ENCODE measurements at regions not wholly inside any gene's neighbourhood (a gene's known extent, or its start where the extent isn't known, plus 50 kb on each side); places are given as distances from the start of the nearest gene placed in this dataset.

DNA sequence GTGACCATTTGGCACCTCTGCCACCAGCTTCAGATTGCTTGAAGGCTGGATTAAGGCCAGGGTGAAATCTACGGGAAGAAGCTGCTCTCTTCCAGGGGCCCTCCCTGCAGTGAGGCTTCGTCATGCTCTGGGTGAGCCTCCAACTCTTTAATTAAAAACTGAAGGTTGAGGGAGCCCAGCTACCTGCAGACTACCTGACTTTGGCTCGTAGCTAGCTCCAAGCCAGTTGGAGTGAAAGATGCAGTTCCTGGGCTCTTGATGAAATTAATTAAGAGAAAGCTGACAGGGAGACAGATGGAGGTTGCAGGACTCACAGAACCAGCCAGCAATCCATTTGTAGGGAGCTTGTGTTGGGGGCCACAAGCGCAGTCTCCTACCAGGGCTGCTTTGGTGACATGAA, 168.5 kb upstream of the SFSWAP start:
- TF ChIP-seq, protein P1, sequence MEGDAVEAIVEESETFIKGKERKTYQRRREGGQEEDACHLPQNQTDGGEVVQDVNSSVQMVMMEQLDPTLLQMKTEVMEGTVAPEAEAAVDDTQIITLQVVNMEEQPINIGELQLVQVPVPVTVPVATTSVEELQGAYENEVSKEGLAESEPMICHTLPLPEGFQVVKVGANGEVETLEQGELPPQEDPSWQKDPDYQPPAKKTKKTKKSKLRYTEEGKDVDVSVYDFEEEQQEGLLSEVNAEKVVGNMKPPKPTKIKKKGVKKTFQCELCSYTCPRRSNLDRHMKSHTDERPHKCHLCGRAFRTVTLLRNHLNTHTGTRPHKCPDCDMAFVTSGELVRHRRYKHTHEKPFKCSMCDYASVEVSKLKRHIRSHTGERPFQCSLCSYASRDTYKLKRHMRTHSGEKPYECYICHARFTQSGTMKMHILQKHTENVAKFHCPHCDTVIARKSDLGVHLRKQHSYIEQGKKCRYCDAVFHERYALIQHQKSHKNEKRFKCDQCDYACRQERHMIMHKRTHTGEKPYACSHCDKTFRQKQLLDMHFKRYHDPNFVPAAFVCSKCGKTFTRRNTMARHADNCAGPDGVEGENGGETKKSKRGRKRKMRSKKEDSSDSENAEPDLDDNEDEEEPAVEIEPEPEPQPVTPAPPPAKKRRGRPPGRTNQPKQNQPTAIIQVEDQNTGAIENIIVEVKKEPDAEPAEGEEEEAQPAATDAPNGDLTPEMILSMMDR (IDR thresholded peaks at IDR 0.05; ENCODE audit: borderline replicate concordance, control extremely low read depth, extremely low read depth, insufficient read depth, missing control alignments): no peak
- in situ Hi-C loops (cut with MboI; ENCODE audit: low sequenced_read_pairs, unreplicated experiment): no loop called here
- DNase-seq (ENCODE audit: low spot score): peak; percentile 2

GRCh38 chr12:131543040-131543439, 167.8 kb upstream of the SFSWAP start:
- no peak for DNase-seq (ENCODE audit: low spot score)
- TF ChIP-seq, protein P1 (IDR thresholded peaks at IDR 0.05; ENCODE audit: borderline replicate concordance, control extremely low read depth, extremely low read depth, insufficient read depth, missing control alignments): no peak
- in situ Hi-C loops (cut with MboI; ENCODE audit: low sequenced_read_pairs, unreplicated experiment): no loop called here

DNA sequence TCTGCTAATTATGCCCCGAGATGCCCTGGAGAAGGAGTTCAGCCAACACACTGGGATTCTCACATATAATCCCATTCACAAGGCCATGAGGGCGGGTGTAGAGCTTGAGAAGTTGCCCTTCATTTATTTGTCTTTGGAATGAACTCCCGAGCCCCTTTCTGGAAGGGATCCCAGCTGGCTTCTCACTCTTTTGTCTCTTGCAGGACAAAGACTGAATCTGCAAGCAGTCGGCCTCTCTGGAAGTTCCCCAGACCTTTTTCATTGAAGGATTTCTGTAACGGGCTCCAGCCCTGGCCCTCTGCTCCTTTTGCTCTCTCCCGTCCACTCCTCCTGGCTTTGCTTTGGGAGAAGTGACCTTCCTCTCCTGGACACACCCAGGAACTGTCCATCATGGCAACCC, 163.3 kb upstream of the SFSWAP start:
- TF ChIP-seq, protein P1 (IDR thresholded peaks at IDR 0.05; ENCODE audit: borderline replicate concordance, control extremely low read depth, extremely low read depth, insufficient read depth, missing control alignments): no peak
- in situ Hi-C loops (cut with MboI; ENCODE audit: low sequenced_read_pairs, unreplicated experiment): no loop called here
- DNase-seq (ENCODE audit: low spot score): no peak

- no peak for DNase-seq (ENCODE audit: low spot score)
- in situ Hi-C loops (cut with MboI; ENCODE audit: low sequenced_read_pairs, unreplicated experiment): no loop called here
- TF ChIP-seq, protein P1 (IDR thresholded peaks at IDR 0.05; ENCODE audit: borderline replicate concordance, control extremely low read depth, extremely low read depth, insufficient read depth, missing control alignments): no peak
Observed at GRCh38 chr12:131550121-131550520, 160.8 kb upstream of the SFSWAP start.

DNA sequence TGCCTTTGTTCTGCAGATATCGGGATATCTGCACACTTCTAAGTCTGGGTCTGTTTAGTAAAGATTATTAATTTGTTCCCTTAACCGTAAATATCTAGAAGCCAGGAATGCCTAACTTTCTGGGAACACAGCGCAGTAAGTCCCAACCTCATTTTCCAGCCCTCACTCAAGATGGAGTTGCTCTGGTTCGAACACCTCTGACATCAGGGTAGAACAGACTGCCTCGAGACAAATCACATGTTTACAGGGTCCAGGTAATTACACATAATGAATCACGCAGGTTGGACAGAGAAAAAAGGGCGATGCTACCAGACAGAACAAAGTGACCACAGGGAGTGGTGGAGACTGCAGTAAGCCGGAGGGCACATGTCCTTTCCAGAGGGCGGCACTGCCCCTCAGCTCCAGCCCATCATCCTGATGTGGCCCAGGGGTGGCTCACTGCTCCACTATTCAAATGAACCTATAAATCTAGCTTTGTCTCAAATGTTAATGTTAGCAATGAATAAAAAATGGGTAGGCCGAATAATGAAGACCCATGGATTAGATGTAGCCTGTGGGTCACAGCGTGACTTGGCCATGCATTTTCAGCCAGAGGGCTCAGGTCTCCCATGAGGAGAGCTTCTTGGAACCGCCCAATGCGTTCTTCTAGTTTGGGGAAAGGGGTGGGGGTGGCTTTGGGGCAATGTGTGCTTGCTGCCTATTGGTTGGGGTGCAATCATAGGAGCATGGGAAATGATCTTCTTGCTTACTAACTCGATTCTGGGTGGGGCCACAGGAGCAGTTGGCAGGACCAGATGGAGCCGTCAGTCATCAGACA, 159.0 kb upstream of the SFSWAP start:
- TF ChIP-seq, protein P1 (IDR thresholded peaks at IDR 0.05; ENCODE audit: borderline replicate concordance, control extremely low read depth, extremely low read depth, insufficient read depth, missing control alignments): no peak
- in situ Hi-C loops (cut with MboI; ENCODE audit: low sequenced_read_pairs, unreplicated experiment): no loop called here
- no peak for DNase-seq (ENCODE audit: low spot score)

- in situ Hi-C loops (cut with MboI; ENCODE audit: low sequenced_read_pairs, unreplicated experiment): no loop called here
- TF ChIP-seq, protein P1 (IDR thresholded peaks at IDR 0.05; ENCODE audit: borderline replicate concordance, control extremely low read depth, extremely low read depth, insufficient read depth, missing control alignments): no peak
- DNase-seq (ENCODE audit: low spot score): no peak
Observed at GRCh38 chr12:131552492-131552863, 158.4 kb upstream of the SFSWAP start.

All from GM13976 (cell line).